Thoracic aorta (tissue), 2 donors: ENCODE measurements at regions not wholly inside any gene's neighbourhood (a gene's known extent, or its start where the extent isn't known, plus 50 kb on each side); places are given as distances from the start of the nearest gene placed in this dataset.

Experiments
- ATAC-seq: fragments of 150-250 bp; one replicate; pipeline ENCODE4 v1.8.0; 2017; ENCODE audit warnings: low read depth; ENCODE audit not compliant: insufficient number of reproducible peaks, low FRiP score
- DNase-seq: peaks from one replicate; pipeline ENCODE4 v3.0.0-alpha.2; 2020; ENCODE audit warnings: low spot score
- H3K27ac ChIP-seq, 2 donors: fragments of 200-600 bp; sonication (generic); 1 replicate in 1 of 2; 2 replicates in 1 of 2; pipeline ENCODE4 v1.5.1; 2016; ENCODE audit warnings: mild to moderate bottlenecking in 2 of 2, moderate library complexity in 2 of 2
- H3K27me3 ChIP-seq: fragments of 200-600 bp; sonication (generic); replicated peaks from 2 replicates; pipeline ENCODE4 v1.6.0; 2016; ENCODE audit warnings: mild to moderate bottlenecking; ENCODE audit not compliant: insufficient read depth
- H3K36me3 ChIP-seq: fragments of 200-600 bp; sonication (generic); one replicate; pipeline ENCODE4 v1.5.1; 2016
- H3K4me1 ChIP-seq, 2 donors: fragments of 200-600 bp; sonication (generic); 1 replicate in 1 of 2; 2 replicates in 1 of 2; pipeline versions ENCODE4 v1.5.1 to v1.6.0; 2016; ENCODE audit warnings: low read depth in 2 of 2, mild to moderate bottlenecking in 1 of 2; ENCODE audit not compliant: control insufficient read depth in 1 of 2
- H3K4me3 ChIP-seq: fragments of 200-600 bp; sonication (generic); 2 replicates; pipeline ENCODE4 v1.5.1; 2016; ENCODE audit warnings: mild to moderate bottlenecking
- H3K9me3 ChIP-seq: fragments of 200-600 bp; sonication (generic); 2 replicates; pipeline ENCODE4 v1.5.1; 2016
- CTCF ChIP-seq: fragments of 200-600 bp; sonication (generic); IDR thresholded peaks from one replicate; pipeline ENCODE4 v1.5.1; 2019; ENCODE audit warnings: antibody characterized with exemption

- Histone ChIP-seq H3K4me1 (peaks cover 15 to 37% of the 10 kb centered on the region in 2 donors), H3K27me3 (no peaks in the 10 kb centered on the region), H3K27ac (no peak overlapping the region), H3K9me3 (peaks cover 18% of the 10 kb centered on the region), H3K36me3 (no peaks in the 10 kb centered on the region), H3K4me3 (no peak overlapping the region)
- DNase-seq: no peak
- no peak for ATAC-seq
- TF ChIP-seq CTCF: no peak
Measured at GRCh38 chr1:30088594-30088993, 634.8 kb downstream of the MATN1 start.

GRCh38 chr1:30087465-30087864, 635.9 kb downstream of the MATN1 start:
- Histone ChIP-seq H3K9me3 (peaks cover 12% of the 10 kb centered on the region), H3K27ac (no peak overlapping the region), H3K4me1 (peaks cover 20 to 48% of the 10 kb centered on the region in 2 donors), H3K27me3 (no peaks in the 10 kb centered on the region), H3K36me3 (no peaks in the 10 kb centered on the region), H3K4me3 (no peak overlapping the region)
- no peak for TF ChIP-seq CTCF
- DNase-seq: no peak
- ATAC-seq: no peak

DNA sequence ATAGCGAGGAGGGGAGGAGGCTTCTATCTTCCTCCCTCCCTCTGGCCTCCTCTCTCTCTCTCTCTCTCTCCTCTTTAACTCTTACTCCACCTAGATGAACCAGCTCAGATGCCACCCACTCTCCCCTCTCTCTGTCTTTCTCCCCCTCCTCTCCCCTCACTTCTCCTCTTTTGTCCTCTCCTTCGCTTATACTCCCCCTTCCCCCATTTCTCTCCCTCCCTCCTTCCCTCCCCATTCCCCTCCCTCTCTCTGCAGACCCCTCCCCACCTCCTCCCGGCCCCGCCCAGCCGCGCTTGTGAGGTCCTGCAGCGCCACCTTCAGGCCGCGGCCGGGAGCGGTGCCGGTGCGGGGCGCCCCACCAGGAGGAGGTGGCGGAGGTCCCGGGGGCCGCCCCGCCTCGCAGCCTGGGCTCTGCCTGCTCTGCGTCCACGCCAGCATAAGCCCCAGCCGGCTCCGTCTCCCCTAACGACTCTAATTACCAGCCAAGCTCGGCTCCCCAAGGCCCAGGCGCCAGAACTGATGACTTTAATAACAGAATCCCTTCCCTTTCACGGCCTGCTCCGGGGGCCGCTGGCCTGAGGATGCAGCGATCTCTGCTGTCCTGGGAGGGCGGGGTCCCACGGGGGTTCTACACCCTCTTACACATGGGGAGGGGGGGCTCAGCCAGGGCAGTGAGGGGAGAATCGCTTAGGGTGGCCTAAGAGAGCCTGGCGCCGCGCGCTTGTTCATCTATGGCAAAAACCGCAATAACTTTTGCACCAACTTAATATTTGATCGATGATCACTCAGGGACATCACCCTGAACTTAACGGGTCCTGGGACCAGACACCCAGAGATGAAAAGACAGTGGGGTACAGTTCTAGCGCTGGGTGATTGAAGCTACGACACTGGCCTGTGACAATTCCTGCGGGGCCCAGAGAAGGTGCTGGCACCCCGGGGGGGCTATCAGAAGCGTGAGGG, 637.3 kb downstream of the MATN1 start:
- no peaks in the 10 kb centered on the region for H3K9me3 ChIP-seq
- H3K4me3 ChIP-seq: peak overlapping the region; percentile 67
- H3K27me3 ChIP-seq: no peaks in the 10 kb centered on the region
- H3K27ac ChIP-seq: peak overlapping the region; percentile 92 to 94
- DNase-seq (peak; percentile 37), ATAC-seq (no peak)
- peak; percentile 98 for TF ChIP-seq CTCF
- H3K36me3 ChIP-seq: no peaks in the 10 kb centered on the region
- H3K4me1 ChIP-seq: peaks cover 20 to 58% of the 10 kb centered on the region in 2 donors

- no peaks in the 10 kb centered on the region for H3K36me3 ChIP-seq
- ATAC-seq: no peak
- peaks cover 20 to 58% of the 10 kb centered on the region in 2 donors for H3K4me1 ChIP-seq
- no peaks in the 10 kb centered on the region for H3K27me3 ChIP-seq
- H3K4me3 ChIP-seq: no peak overlapping the region
- DNase-seq: no peak
- H3K9me3 ChIP-seq: no peaks in the 10 kb centered on the region
- no peak for TF ChIP-seq CTCF
- H3K27ac ChIP-seq: peak overlapping the region; percentile 92 to 94
Measured at GRCh38 chr1:30084909-30085571, 638.3 kb downstream of the MATN1 start.

GRCh38 chr1:30083800-30084464, 639.5 kb downstream of the MATN1 start:
- peak; percentile 4 for DNase-seq
- H3K4me1 ChIP-seq: peaks cover 20 to 54% of the 10 kb centered on the region in 2 donors
- H3K36me3 ChIP-seq: no peaks in the 10 kb centered on the region
- TF ChIP-seq CTCF: no peak
- H3K9me3 ChIP-seq: no peaks in the 10 kb centered on the region
- H3K27ac ChIP-seq: peak overlapping the region; percentile 92 to 94
- peak; percentile 93 for ATAC-seq
- no peaks in the 10 kb centered on the region for H3K27me3 ChIP-seq
- H3K4me3 ChIP-seq: peak overlapping the region; percentile 30
